ENCODE measurements at regions not wholly inside any gene's neighbourhood (a gene's known extent, or its start where the extent isn't known, plus 50 kb on each side); places are given as distances from the start of the nearest gene placed in this dataset.

DNA sequence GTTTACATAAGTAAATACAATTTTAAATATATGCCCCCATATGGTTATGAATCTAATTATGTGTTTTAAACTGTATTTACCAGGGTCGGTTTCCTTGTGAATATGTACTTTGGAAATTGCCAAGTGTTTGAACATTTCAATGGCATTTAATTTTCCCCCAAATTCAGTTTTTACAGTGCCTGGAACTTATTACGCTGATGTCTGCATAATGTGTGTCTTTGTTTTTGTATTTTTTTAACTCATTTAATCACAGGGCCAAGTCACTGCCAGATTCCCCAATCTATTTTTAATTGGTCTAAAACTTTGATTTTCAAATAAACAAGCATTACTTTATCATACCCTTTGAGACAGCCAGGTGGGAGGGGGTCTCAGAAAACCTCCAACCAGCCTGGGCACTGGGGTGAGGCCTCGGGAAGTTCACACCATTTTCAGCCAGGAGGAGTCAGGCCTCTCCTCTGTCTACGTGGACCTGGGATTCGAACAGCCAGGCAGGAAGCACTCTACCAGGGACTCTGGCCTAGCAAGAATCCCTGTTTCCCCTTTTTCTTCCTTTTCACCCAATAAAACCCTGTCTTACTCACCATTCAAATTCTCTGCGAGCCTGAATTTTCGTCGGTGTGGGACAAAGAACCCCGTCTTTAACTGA, 151.5 kb upstream of the COL1A2 start:
- Histone ChIP-seq H3K27me3 (ENCODE audit: insufficient read depth, low read length, poor library complexity, severe bottlenecking) (no peaks in the 10 kb centered on the region), H3K36me3 (ENCODE audit: insufficient read depth, low read length) (no peaks in the 10 kb centered on the region), H3K27ac (ENCODE audit: low read depth, low read length) (no peak overlapping the region), H3K4me1 (ENCODE audit: insufficient read depth, low read length) (no peaks in the 10 kb centered on the region), H3K4me3 (ENCODE audit: low read length) (no peak overlapping the region), H3K9me3 (ENCODE audit: low read length) (no peaks in the 10 kb centered on the region)
- no peaks in the 10 kb centered on the region for H3K36me3 Mint-ChIP-seq
- no peaks in the 10 kb centered on the region for H3K9me3 Mint-ChIP-seq
- ChIA-PET POLR2A (no interaction called here), CTCF (no interaction called here)
- DNase-seq = no peak
- no peak overlapping the region for H3K27ac Mint-ChIP-seq
- H3K27me3 Mint-ChIP-seq = peaks cover 1 to 3% of the 10 kb centered on the region in 2 donors
- no peaks in the 10 kb centered on the region for H3K4me1 Mint-ChIP-seq
- no peak overlapping the region for H3K4me3 Mint-ChIP-seq

DNA sequence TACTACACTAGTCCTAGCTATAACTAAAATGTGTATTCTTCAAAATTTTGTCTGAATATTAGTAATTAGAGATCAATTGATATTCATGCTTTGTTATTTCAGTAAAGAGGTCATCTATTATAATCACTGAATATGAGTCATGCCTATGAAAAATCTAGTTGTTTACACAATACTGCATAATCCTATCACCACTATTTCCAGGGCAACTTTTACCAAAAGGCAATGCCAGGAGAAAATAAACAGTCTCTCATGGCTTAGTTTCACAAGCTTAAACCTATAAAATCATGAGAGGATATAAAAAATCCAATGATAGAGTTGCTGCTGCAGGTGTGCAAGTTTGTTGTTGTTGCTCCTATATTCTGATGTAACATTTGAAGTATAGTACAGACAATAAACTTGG, 149.9 kb upstream of the COL1A2 start:
- POLR2A ChIA-PET = no interaction called here
- CTCF ChIA-PET = no interaction called here

DNA sequence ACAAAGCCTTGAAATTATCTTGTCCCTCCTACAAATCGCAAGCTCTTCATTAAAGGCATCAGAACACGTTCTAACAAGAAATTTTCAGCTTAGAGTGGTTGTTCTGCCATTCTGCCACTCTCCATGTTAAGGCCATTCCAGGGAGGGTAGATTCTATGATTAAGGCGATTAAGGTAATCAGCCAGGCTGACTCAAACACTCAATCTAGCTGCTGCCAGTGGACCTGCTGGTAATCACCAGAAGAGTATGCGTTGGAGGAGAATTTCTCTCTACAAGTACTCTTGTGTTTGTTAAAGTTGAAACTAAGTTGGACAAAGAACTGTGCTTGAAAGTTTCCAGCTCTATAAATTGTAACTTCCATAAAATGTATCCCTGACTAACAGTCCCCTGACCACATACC, 149.2 kb upstream of the COL1A2 start:
- Histone ChIP-seq H3K4me1 (ENCODE audit: insufficient read depth, low read length) (no peaks in the 10 kb centered on the region), H3K4me3 (ENCODE audit: low read length) (no peak overlapping the region), H3K27ac (ENCODE audit: low read depth, low read length) (no peak overlapping the region), H3K27me3 (ENCODE audit: insufficient read depth, low read length, poor library complexity, severe bottlenecking) (no peaks in the 10 kb centered on the region), H3K36me3 (ENCODE audit: insufficient read depth, low read length) (no peaks in the 10 kb centered on the region), H3K9me3 (ENCODE audit: low read length) (no peaks in the 10 kb centered on the region)
- H3K4me3 Mint-ChIP-seq = no peak overlapping the region
- H3K27me3 Mint-ChIP-seq = peaks cover 0 to 3% of the 10 kb centered on the region in 2 donors
- POLR2A ChIA-PET = no interaction called here
- no peaks in the 10 kb centered on the region for H3K36me3 Mint-ChIP-seq
- no peak overlapping the region for H3K27ac Mint-ChIP-seq
- H3K9me3 Mint-ChIP-seq = no peaks in the 10 kb centered on the region
- no peaks in the 10 kb centered on the region for H3K4me1 Mint-ChIP-seq
- no peak for DNase-seq
- CTCF ChIA-PET = interaction anchor here (0.7 kb wide), 1 partner anchor 12 kb away, joined by 3 read pairs; no protein-coding TSS in a partner anchor

More for the DNA sequence above, 149.9 kb upstream of the COL1A2 start:
- Mint-ChIP-seq H3K4me3 (no peak overlapping the region), H3K9me3 (no peaks in the 10 kb centered on the region), H3K4me1 (no peaks in the 10 kb centered on the region), H3K27me3 (peaks cover under 1 to 3% of the 10 kb centered on the region in 2 donors), H3K36me3 (no peaks in the 10 kb centered on the region), H3K27ac (no peak overlapping the region)
- Histone ChIP-seq H3K27me3 (ENCODE audit: insufficient read depth, low read length, poor library complexity, severe bottlenecking) (no peaks in the 10 kb centered on the region), H3K4me3 (ENCODE audit: low read length) (no peak overlapping the region), H3K27ac (ENCODE audit: low read depth, low read length) (no peak overlapping the region), H3K4me1 (ENCODE audit: insufficient read depth, low read length) (no peaks in the 10 kb centered on the region), H3K36me3 (ENCODE audit: insufficient read depth, low read length) (no peaks in the 10 kb centered on the region), H3K9me3 (ENCODE audit: low read length) (no peaks in the 10 kb centered on the region)
- no peak for DNase-seq

DNA sequence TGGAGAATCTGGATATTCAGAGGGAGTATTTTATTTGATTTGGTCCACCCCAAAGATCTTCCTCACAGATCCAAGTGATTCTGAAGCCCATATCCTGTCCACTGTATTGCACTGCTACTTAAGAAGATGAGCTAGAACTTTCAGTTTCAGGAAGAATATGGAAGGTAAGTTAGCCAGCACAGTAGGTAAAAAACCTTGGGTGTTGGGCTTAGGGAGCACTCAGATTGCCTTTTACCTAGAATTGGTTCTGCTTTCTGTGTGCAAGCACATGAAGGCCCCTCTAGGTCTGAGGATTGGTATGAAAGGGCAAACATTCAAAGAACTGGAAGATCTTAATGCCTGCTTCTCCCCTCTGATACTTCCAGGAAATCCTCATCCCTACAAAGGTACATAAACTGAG, 146.7 kb upstream of the COL1A2 start:
- Mint-ChIP-seq H3K36me3 (no peaks in the 10 kb centered on the region), H3K27me3 (no peaks in the 10 kb centered on the region), H3K4me3 (no peak overlapping the region), H3K27ac (no peak overlapping the region), H3K4me1 (no peaks in the 10 kb centered on the region), H3K9me3 (no peaks in the 10 kb centered on the region)
- H3K9me3 ChIP-seq (ENCODE audit: low read length) = no peaks in the 10 kb centered on the region
- DNase-seq = no peak
- POLR2A ChIA-PET = no interaction called here
- no peaks in the 10 kb centered on the region for H3K4me1 ChIP-seq (ENCODE audit: insufficient read depth, low read length)
- no peaks in the 10 kb centered on the region for H3K27me3 ChIP-seq (ENCODE audit: insufficient read depth, low read length, poor library complexity, severe bottlenecking)
- no peaks in the 10 kb centered on the region for H3K36me3 ChIP-seq (ENCODE audit: insufficient read depth, low read length)
- CTCF ChIA-PET = no interaction called here
- no peak overlapping the region for H3K27ac ChIP-seq (ENCODE audit: low read depth, low read length)
- no peak overlapping the region for H3K4me3 ChIP-seq (ENCODE audit: low read length)

DNA sequence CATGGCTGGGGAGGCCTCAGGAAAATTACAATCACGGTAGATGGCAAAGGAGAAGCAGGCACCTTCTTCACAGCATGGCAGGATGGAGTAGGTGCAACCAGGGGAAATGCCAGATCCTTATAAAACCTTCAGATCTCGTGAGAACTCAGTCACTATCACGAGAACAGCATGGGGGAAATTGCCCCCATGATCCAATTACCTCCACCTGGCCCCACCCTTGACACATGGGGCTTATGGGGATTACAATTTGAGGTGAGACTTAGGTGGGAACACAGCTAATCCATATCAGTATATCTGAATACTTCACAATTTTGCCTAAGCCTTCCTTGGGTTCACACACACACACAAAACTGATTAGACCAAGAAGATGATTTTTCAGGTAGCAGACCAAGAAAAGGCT, 145.1 kb upstream of the COL1A2 start:
- Mint-ChIP-seq H3K27ac (no peak overlapping the region), H3K4me1 (no peaks in the 10 kb centered on the region), H3K4me3 (no peak overlapping the region), H3K36me3 (no peaks in the 10 kb centered on the region), H3K27me3 (no peaks in the 10 kb centered on the region), H3K9me3 (no peaks in the 10 kb centered on the region)
- CTCF ChIA-PET = interaction anchor here (1.3 kb wide), 1 partner anchor 9 kb away, joined by 3 read pairs; no protein-coding TSS in a partner anchor
- H3K9me3 ChIP-seq (ENCODE audit: low read length) = no peaks in the 10 kb centered on the region
- no peaks in the 10 kb centered on the region for H3K36me3 ChIP-seq (ENCODE audit: insufficient read depth, low read length)
- no peaks in the 10 kb centered on the region for H3K4me1 ChIP-seq (ENCODE audit: insufficient read depth, low read length)
- no peaks in the 10 kb centered on the region for H3K27me3 ChIP-seq (ENCODE audit: insufficient read depth, low read length, poor library complexity, severe bottlenecking)
- POLR2A ChIA-PET = no interaction called here
- H3K27ac ChIP-seq (ENCODE audit: low read depth, low read length) = no peak overlapping the region
- no peak for DNase-seq
- no peak overlapping the region for H3K4me3 ChIP-seq (ENCODE audit: low read length)

DNA sequence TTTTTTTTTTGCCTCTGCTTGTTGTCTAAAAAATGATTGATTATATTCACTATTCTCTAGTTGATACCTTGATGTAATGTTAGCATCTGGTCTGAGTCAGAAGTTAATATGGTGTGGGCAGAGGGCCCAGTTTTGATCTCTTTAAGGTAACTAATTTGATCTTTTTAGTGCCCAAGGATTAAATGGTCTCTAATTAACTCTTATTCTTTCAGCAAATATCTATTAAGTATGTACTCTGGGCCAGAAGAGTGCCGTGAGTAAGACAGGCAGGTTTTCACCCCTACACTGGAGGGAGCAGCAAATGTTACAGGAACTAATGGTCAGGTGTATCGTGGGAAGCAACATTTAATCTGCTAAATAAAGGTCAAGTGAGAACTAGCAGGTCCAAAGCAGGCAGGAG, 144.6 kb upstream of the COL1A2 start:
- CTCF ChIA-PET = interaction anchor here (1.3 kb wide), 1 partner anchor 9 kb away, joined by 3 read pairs; no protein-coding TSS in a partner anchor
- no peaks in the 10 kb centered on the region for H3K9me3 ChIP-seq (ENCODE audit: low read length)
- H3K4me3 Mint-ChIP-seq = no peak overlapping the region
- peak overlapping the region in 1 of 8 donors; percentile 22 for H3K27ac Mint-ChIP-seq
- H3K27me3 ChIP-seq (ENCODE audit: insufficient read depth, low read length, poor library complexity, severe bottlenecking) = no peaks in the 10 kb centered on the region
- no peak overlapping the region for H3K27ac ChIP-seq (ENCODE audit: low read depth, low read length)
- H3K9me3 Mint-ChIP-seq = no peaks in the 10 kb centered on the region
- no peaks in the 10 kb centered on the region for H3K36me3 Mint-ChIP-seq
- DNase-seq = no peak
- H3K27me3 Mint-ChIP-seq = no peaks in the 10 kb centered on the region
- POLR2A ChIA-PET = no interaction called here
- H3K36me3 ChIP-seq (ENCODE audit: insufficient read depth, low read length) = no peaks in the 10 kb centered on the region
- no peaks in the 10 kb centered on the region for H3K4me1 ChIP-seq (ENCODE audit: insufficient read depth, low read length)
- no peaks in the 10 kb centered on the region for H3K4me1 Mint-ChIP-seq
- no peak overlapping the region for H3K4me3 ChIP-seq (ENCODE audit: low read length)

DNA sequence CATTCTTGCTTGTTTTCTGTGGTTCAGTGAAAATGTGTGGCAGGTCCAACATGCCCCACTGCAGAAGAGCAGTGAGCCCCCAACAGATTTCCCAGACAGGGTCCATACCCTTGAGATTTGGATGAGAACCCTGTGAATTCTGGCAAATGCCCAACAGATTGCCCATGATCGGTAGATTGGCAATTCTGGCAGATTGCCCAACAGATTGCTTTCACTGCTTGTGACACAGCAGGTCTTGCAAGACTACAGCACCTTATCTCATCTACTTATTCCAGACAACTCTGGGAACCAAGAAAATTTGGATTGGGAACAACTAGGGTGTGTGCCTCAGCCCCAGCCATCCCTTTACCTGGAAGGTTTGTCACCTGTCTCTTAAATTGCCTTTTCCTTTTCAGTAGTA, 143.7 kb upstream of the COL1A2 start:
- Histone ChIP-seq H3K27ac (ENCODE audit: low read depth, low read length) (no peak overlapping the region), H3K9me3 (ENCODE audit: low read length) (no peaks in the 10 kb centered on the region), H3K36me3 (ENCODE audit: insufficient read depth, low read length) (no peaks in the 10 kb centered on the region), H3K4me1 (ENCODE audit: insufficient read depth, low read length) (no peaks in the 10 kb centered on the region), H3K4me3 (ENCODE audit: low read length) (no peak overlapping the region), H3K27me3 (ENCODE audit: insufficient read depth, low read length, poor library complexity, severe bottlenecking) (no peaks in the 10 kb centered on the region)
- CTCF ChIA-PET = no interaction called here
- Mint-ChIP-seq H3K27ac (no peak overlapping the region), H3K36me3 (no peaks in the 10 kb centered on the region), H3K4me3 (no peak overlapping the region), H3K27me3 (no peaks in the 10 kb centered on the region), H3K4me1 (no peaks in the 10 kb centered on the region), H3K9me3 (no peaks in the 10 kb centered on the region)
- DNase-seq = no peak
- POLR2A ChIA-PET = no interaction called here

DNA sequence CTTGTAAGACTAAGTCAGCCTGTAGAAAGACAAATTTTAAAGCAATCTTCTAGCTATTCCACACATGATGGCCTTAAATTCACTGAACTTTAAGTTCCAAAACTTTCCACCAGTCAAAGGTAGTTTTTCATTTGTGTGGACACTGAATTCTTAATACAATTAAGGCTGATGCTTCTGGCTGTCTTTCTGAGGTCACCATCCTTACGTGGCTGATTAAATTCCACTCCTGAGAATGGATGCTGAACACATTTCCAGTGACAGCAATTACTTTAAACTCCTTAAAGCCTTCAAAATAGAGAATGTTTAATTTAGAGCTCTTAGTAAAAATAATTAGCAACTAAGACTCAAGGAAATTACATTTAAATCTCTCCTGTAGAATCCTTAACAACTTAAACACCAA, 142.6 kb upstream of the COL1A2 start:
- no peaks in the 10 kb centered on the region for H3K36me3 ChIP-seq (ENCODE audit: insufficient read depth, low read length)
- no peaks in the 10 kb centered on the region for H3K9me3 Mint-ChIP-seq
- H3K4me1 Mint-ChIP-seq = no peaks in the 10 kb centered on the region

DNA sequence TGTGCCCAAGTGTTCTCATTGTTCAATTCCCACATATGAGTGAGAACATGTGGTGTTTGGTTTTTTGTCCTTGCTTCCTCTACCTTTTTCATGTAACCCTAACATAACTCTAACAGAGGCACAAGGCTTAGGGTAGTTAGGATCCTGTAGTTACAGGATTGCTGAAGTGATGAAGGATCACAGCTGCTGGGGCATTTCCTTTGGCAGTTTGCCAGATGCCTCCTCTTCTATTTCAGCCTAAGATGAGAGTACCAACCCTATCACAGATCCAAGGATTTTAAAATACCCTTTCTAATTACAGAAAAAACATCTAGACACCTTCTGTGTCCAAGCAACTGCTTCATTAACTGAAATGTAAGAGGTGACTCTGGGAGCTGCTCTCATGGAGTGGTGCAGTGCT, 141.7 kb upstream of the COL1A2 start:
- H3K27ac ChIP-seq (ENCODE audit: low read depth, low read length) = no peak overlapping the region
- H3K27me3 ChIP-seq (ENCODE audit: insufficient read depth, low read length, poor library complexity, severe bottlenecking) = no peaks in the 10 kb centered on the region
- CTCF ChIA-PET = no interaction called here
- H3K27ac Mint-ChIP-seq = no peak overlapping the region
- no peaks in the 10 kb centered on the region for H3K4me1 ChIP-seq (ENCODE audit: insufficient read depth, low read length)
- no peak for DNase-seq
- no peak overlapping the region for H3K4me3 Mint-ChIP-seq
- no peaks in the 10 kb centered on the region for H3K9me3 Mint-ChIP-seq
- H3K36me3 Mint-ChIP-seq = no peaks in the 10 kb centered on the region
- H3K4me1 Mint-ChIP-seq = no peaks in the 10 kb centered on the region
- no peaks in the 10 kb centered on the region for H3K36me3 ChIP-seq (ENCODE audit: insufficient read depth, low read length)
- H3K4me3 ChIP-seq (ENCODE audit: low read length) = no peak overlapping the region
- H3K27me3 Mint-ChIP-seq = peaks cover 0 to 5% of the 10 kb centered on the region in 2 donors
- POLR2A ChIA-PET = no interaction called here
- no peaks in the 10 kb centered on the region for H3K9me3 ChIP-seq (ENCODE audit: low read length)

More for the DNA sequence above, 142.6 kb upstream of the COL1A2 start:
- no peaks in the 10 kb centered on the region for H3K27me3 Mint-ChIP-seq
- H3K9me3 ChIP-seq (ENCODE audit: low read length) = no peaks in the 10 kb centered on the region
- H3K27ac ChIP-seq (ENCODE audit: low read depth, low read length) = no peak overlapping the region
- ChIA-PET POLR2A (no interaction called here), CTCF (no interaction called here)
- H3K4me1 ChIP-seq (ENCODE audit: insufficient read depth, low read length) = no peaks in the 10 kb centered on the region
- H3K27me3 ChIP-seq (ENCODE audit: insufficient read depth, low read length, poor library complexity, severe bottlenecking) = no peaks in the 10 kb centered on the region
- H3K27ac Mint-ChIP-seq = no peak overlapping the region
- H3K36me3 Mint-ChIP-seq = no peaks in the 10 kb centered on the region
- no peak for DNase-seq
- H3K4me3 ChIP-seq (ENCODE audit: low read length) = no peak overlapping the region
- no peak overlapping the region for H3K4me3 Mint-ChIP-seq
